Endothelial cell of umbilical vein (primary cell): ENCODE measurements at regions not wholly inside any gene's neighbourhood (a gene's known extent, or its start where the extent isn't known, plus 50 kb on each side); places are given as distances from the start of the nearest gene placed in this dataset.
A peak's percentile ranks its signal among the peaks of the same experiment; 100 is the strongest.

Experiments
- BruUV-seq: library from RNA; stranded (reverse); fragments of 400-500 nt; replicated peaks from 2 replicates; lab custom pipeline; 2021; lab: Mats Ljungman, UMichigan
- CTCF ChIA-PET: fragments of 300-600, 350-600 bp; sonication (Branson Sonifier 250); formaldehyde crosslinking; loops from one replicate; lab custom pipeline; 2021; ENCODE audit warnings: antibody characterized with exemption, inconsistent platforms; lab: Charles Lee
- POLR2A ChIA-PET: fragments of 300-600, 350-600 bp; sonication (Branson Sonifier 250); formaldehyde crosslinking; loops from one replicate; lab custom pipeline; 2021; ENCODE audit warnings: antibody characterized with exemption, inconsistent platforms; lab: Charles Lee
- DNase-seq: peaks from one replicate; pipeline ENCODE4 v3.0.0-alpha.2; 2011; ENCODE audit warnings: low read depth, low spot score
- FAIRE-seq: peaks from 2 replicates; lab custom pipeline; 2011; peaks lifted over from hg19 to GRCh38; lab: Jason Lieb, UNC
- H2AFZ ChIP-seq: 2 replicates; pipeline ENCODE4 v1.6.0; 2012; ENCODE audit warnings: low read depth, low read length, control low read depth, inconsistent platforms
- H3K27ac ChIP-seq: 2 replicates; pipeline ENCODE4 v1.5.1; 2011; ENCODE audit warnings: low read depth, mild to moderate bottlenecking, control low read depth, low read length, moderate library complexity; ENCODE audit not compliant: insufficient read depth
- H3K27me3 ChIP-seq, 2 experiments: 2 replicates each; pipeline versions ENCODE4 v1.6.0 to v1.6.1; 2011; ENCODE audit warnings: low read length in 2 of 2, mixed read lengths in 1 of 2; ENCODE audit not compliant: control insufficient read depth in 2 of 2, insufficient read depth in 2 of 2
- H3K36me3 ChIP-seq, 2 experiments: 2 replicates in 1 of 2; 3 replicates in 1 of 2; pipeline ENCODE4 v1.5.1; 2011; ENCODE audit warnings: low read length in 2 of 2, mild to moderate bottlenecking in 1 of 2, moderate library complexity in 1 of 2; ENCODE audit not compliant: control insufficient read depth in 2 of 2, insufficient read depth in 2 of 2; ENCODE audit errors: extremely low read depth in 1 of 2
- H3K4me1 ChIP-seq: 3 replicates; pipeline ENCODE4 v1.5.1; 2011; ENCODE audit warnings: mild to moderate bottlenecking, low read length; ENCODE audit not compliant: control insufficient read depth, insufficient read depth; ENCODE audit errors: extremely low read depth
- H3K4me2 ChIP-seq: 2 replicates; pipeline ENCODE4 v1.6.1; 2011; ENCODE audit warnings: low read length, control low read depth, mixed read lengths; ENCODE audit not compliant: insufficient read depth
- H3K4me3 ChIP-seq, 3 experiments: fragments of 200-600 bp in 1 of 3; sonication (generic), shearing (Covaris generic) in 1 of 3; replicated peaks in 1 of 3; 2 replicates each; pipeline ENCODE4 v1.5.1; 2011 to 2016; ENCODE audit warnings: control low read depth in 3 of 3, low read length in 3 of 3, mild to moderate bottlenecking in 2 of 3, inconsistent platforms in 1 of 3, low read depth in 1 of 3, moderate library complexity in 1 of 3; ENCODE audit not compliant: insufficient read depth in 1 of 3
- H3K79me2 ChIP-seq: 2 replicates; pipeline ENCODE4 v1.6.0; 2012; ENCODE audit warnings: low read length, inconsistent platforms; ENCODE audit not compliant: control insufficient read depth, insufficient read depth
- H3K9ac ChIP-seq: replicated peaks from 2 replicates; pipeline ENCODE3; 2011; ENCODE audit warnings: low read length, control low read depth; ENCODE audit not compliant: insufficient read depth; ENCODE audit errors: extremely low read depth
- H3K9me1 ChIP-seq: replicated peaks from 3 replicates; pipeline ENCODE4 v1.6.0; 2011; ENCODE audit warnings: mild to moderate bottlenecking, low read length; ENCODE audit not compliant: control insufficient read depth, insufficient read depth; ENCODE audit errors: extremely low read depth
- H3K9me3 ChIP-seq: replicated peaks from 2 replicates; pipeline ENCODE4 v1.5.1; 2012; ENCODE audit warnings: low read length, inconsistent platforms; ENCODE audit not compliant: control insufficient read depth, insufficient read depth
- H4K20me1 ChIP-seq: replicated peaks from 2 replicates; pipeline ENCODE3; 2011; ENCODE audit warnings: mild to moderate bottlenecking, low read length; ENCODE audit not compliant: control insufficient read depth, insufficient read depth; ENCODE audit errors: extremely low read depth
- CTCF ChIP-seq, 2 donors: IDR thresholded peaks; 1 replicate in 1 of 2; 2 replicates in 1 of 2; pipeline ENCODE4 v1.5.1; 2011; ENCODE audit warnings: low read length in 2 of 2, mild to moderate bottlenecking in 2 of 2, moderate library complexity in 2 of 2, control low read depth in 1 of 2, inconsistent platforms in 1 of 2, low read depth in 1 of 2; ENCODE audit not compliant: insufficient read depth in 1 of 2; ENCODE audit errors: extremely low read depth in 1 of 2
- GATA2 ChIP-seq: IDR thresholded peaks from 2 replicates; pipeline ENCODE4 v1.7.0; 2011; ENCODE audit warnings: low read depth, mild to moderate bottlenecking, moderate library complexity, mixed read lengths, low read length; ENCODE audit not compliant: insufficient read length, insufficient read depth
- JUN ChIP-seq: IDR thresholded peaks from 2 replicates; pipeline ENCODE4 v1.6.1; 2011; ENCODE audit warnings: borderline replicate concordance, low read depth; ENCODE audit not compliant: insufficient read length, insufficient read depth
- dilution Hi-C: fragments of 300-500 bp; cut with MboI; formaldehyde crosslinking; loops from one replicate; pipeline ENCODE4 v1.15.0; 2019; ENCODE audit warnings: low sequenced_read_pairs; ENCODE audit not compliant: extremely low pct_ligation_motif_present
- intact Hi-C: fragments of 100-400 bp; cut with micrococcal nuclease; formaldehyde crosslinking; loops from one replicate; pipeline ENCODE4 v1.10.0; 2022

- no TSS peak for BruUV-seq
- dilution Hi-C loops, result no loop called here
Observed at GRCh38 chr12:88951177-88951576, 370.9 kb upstream of the KITLG start.

GRCh38 chr12:88947486-88948043 is 367.3 kb upstream of the KITLG start:
- dilution Hi-C loops, result no loop called here
- Histone ChIP-seq H3K9ac (no peak overlapping the region), H3K9me1 (no peaks in the 10 kb centered on the region), H2AFZ (no peak overlapping the region), H3K27ac (peak overlapping the region; percentile 92), H3K4me3 (no peak overlapping the region), H3K9me3 (no peaks in the 10 kb centered on the region), H3K79me2 (no peaks in the 10 kb centered on the region), H3K36me3 (no peaks in the 10 kb centered on the region), H3K4me1 (peaks cover 52% of the 10 kb centered on the region), H4K20me1 (no peaks in the 10 kb centered on the region), H3K4me2 (peak overlapping the region; percentile 52), H3K27me3 (no peaks in the 10 kb centered on the region)
- intact Hi-C loops, result loop anchor here (2.0 to 5.0 kb wide), 3 partner anchors 367 to 425 kb away; partner anchors contain the start of genes DUSP6 and KITLG
- TF ChIP-seq JUN (no peak), CTCF (IDR thresholded peaks at IDR 0.05; ENCODE audit: extremely low read depth in 1 of 2, insufficient read depth in 1 of 2, low read depth in 1 of 2, low read length in 2 of 2) (peak in 1 of 2 donors; percentile 5)
- no peak for FAIRE-seq
- no TSS peak for BruUV-seq
- DNase-seq, result no peak
- POLR2A ChIA-PET, result no interaction called here
- CTCF ChIA-PET, result interaction anchor here (1.1 to 1.9 kb wide), 5 partner anchors 10 to 73 kb away, joined by 3 to 7 read pairs (median 5); no protein-coding TSS in a partner anchor

More at GRCh38 chr12:88951177-88951576, 370.9 kb upstream of the KITLG start:
- H3K9ac ChIP-seq, result no peak overlapping the region
- no peak for DNase-seq
- H3K79me2 ChIP-seq, result no peaks in the 10 kb centered on the region
- no peak overlapping the region for H3K4me3 ChIP-seq
- TF ChIP-seq JUN (no peak), GATA2 (no peak)
- H3K4me2 ChIP-seq, result no peak overlapping the region
- ChIA-PET CTCF (interaction anchor here (0.6 to 2.6 kb wide), 6 partner anchors 8 to 420 kb away, joined by 3 to 14 read pairs (median 4); no protein-coding TSS in a partner anchor), POLR2A (no interaction called here)
- H4K20me1 ChIP-seq, result no peaks in the 10 kb centered on the region
- no peaks in the 10 kb centered on the region for H3K9me3 ChIP-seq
- no peak for FAIRE-seq
- H3K27ac ChIP-seq, result no peak overlapping the region
- no peaks in the 10 kb centered on the region for H3K9me1 ChIP-seq
- intact Hi-C loops, result no loop called here
- no peaks in the 10 kb centered on the region for H3K36me3 ChIP-seq
- H3K27me3 ChIP-seq, result no peaks in the 10 kb centered on the region
- no peak overlapping the region for H2AFZ ChIP-seq
- peaks cover 33% of the 10 kb centered on the region for H3K4me1 ChIP-seq
